ENCODE measurements at regions not wholly inside any gene's neighbourhood (a gene's known extent, or its start where the extent isn't known, plus 50 kb on each side); places are given as distances from the start of the nearest gene placed in this dataset.

- TF ChIP-seq POLR2A (IDR thresholded peaks at IDR 0.05) (no peak), CTCF (IDR thresholded peaks at IDR 0.05) (no peak)
Measured at GRCh38 chr15:81776976-81777375, 268.8 kb downstream of the MEX3B start.

Data from right lobe of liver (tissue), 4 donors.